Astrocyte of the spinal cord (primary cell): ENCODE measurements at regions not wholly inside any gene's neighbourhood (a gene's known extent, or its start where the extent isn't known, plus 50 kb on each side); places are given as distances from the start of the nearest gene placed in this dataset.

Source experiments
- DNase-seq: peaks from one replicate; pipeline ENCODE4 v3.0.0; 2011; ENCODE audit warnings: low read depth, low spot score
- H3K4me3 ChIP-seq: 2 replicates; pipeline ENCODE4 v1.5.1; 2011; ENCODE audit warnings: low read depth, mild to moderate bottlenecking, low read length, moderate library complexity
- CTCF ChIP-seq: IDR thresholded peaks from 2 replicates; pipeline ENCODE4 v1.5.1; 2012; ENCODE audit warnings: low read depth, mild to moderate bottlenecking, low read length, inconsistent platforms
- in situ Hi-C: cut with HindIII; loops from 2 replicates; pipeline ENCODE4 v1.10.0; 2017; ENCODE audit warnings: low sequenced_read_pairs

- in situ Hi-C loops: no loop called here
- no peak for TF ChIP-seq CTCF
- H3K4me3 ChIP-seq: no peak overlapping the region
- no peak for DNase-seq
These were observed 1246.2 kb downstream of the SLITRK1 start for GRCh38 chr13:82636119-82636518.

GRCh38 chr13:82634946-82635345 lies 1247.3 kb downstream of the SLITRK1 start:
- no peak overlapping the region for H3K4me3 ChIP-seq
- in situ Hi-C loops: no loop called here
- TF ChIP-seq CTCF: no peak
- no peak for DNase-seq

- TF ChIP-seq CTCF: no peak
- DNase-seq: peak; percentile 51
- H3K4me3 ChIP-seq: no peak overlapping the region
- in situ Hi-C loops: no loop called here
These were observed 1255.1 kb downstream of the SLITRK1 start for GRCh38 chr13:82627183-82627582.

GRCh38 chr13:82625717-82626116 lies 1256.6 kb downstream of the SLITRK1 start:
- no peak for TF ChIP-seq CTCF
- DNase-seq: no peak
- in situ Hi-C loops: no loop called here
- no peak overlapping the region for H3K4me3 ChIP-seq

- no peak for DNase-seq
- no peak overlapping the region for H3K4me3 ChIP-seq
- TF ChIP-seq CTCF: no peak
- in situ Hi-C loops: no loop called here
These were observed 1267.2 kb downstream of the SLITRK1 start for GRCh38 chr13:82615043-82615442.

- in situ Hi-C loops: no loop called here
- H3K4me3 ChIP-seq: no peak overlapping the region
- no peak for TF ChIP-seq CTCF
- DNase-seq: no peak
These were observed 1268.2 kb downstream of the SLITRK1 start for GRCh38 chr13:82614086-82614485.

- DNase-seq: no peak
- no peak overlapping the region for H3K4me3 ChIP-seq
- no peak for TF ChIP-seq CTCF
- in situ Hi-C loops: no loop called here
These were observed 1276.3 kb downstream of the SLITRK1 start for GRCh38 chr13:82606008-82606407.
